AG04450 (cell line): ENCODE measurements at regions not wholly inside any gene's neighbourhood (a gene's known extent, or its start where the extent isn't known, plus 50 kb on each side); places are given as distances from the start of the nearest gene placed in this dataset.
A peak's percentile ranks its signal among the peaks of the same experiment; 100 is the strongest.

Source experiments
- CTCF ChIA-PET: fragments of 300-600, 350-600 bp; formaldehyde crosslinking; extraction: SDS; loops from one replicate; lab custom pipeline; 2022; ENCODE audit warnings: antibody characterized with exemption, inconsistent platforms; lab: Charles Lee
- POLR2A ChIA-PET: fragments of 350-600 bp; formaldehyde crosslinking; extraction: SDS; loops from one replicate; lab custom pipeline; 2021; ENCODE audit warnings: antibody characterized with exemption, inconsistent platforms; lab: Yijun Ruan, JAX
- DNase-seq: peaks from one replicate; pipeline ENCODE4 v3.0.0-alpha.2; 2011; ENCODE audit warnings: low read depth, low spot score
- H3K27ac ChIP-seq: one replicate; pipeline ENCODE4 v1.5.1; 2012; ENCODE audit warnings: low read depth, low read length, control low read depth
- H3K27me3 ChIP-seq: one replicate; pipeline ENCODE4 v1.6.0; 2012; ENCODE audit warnings: low read length; ENCODE audit not compliant: control insufficient read depth, insufficient read depth
- H3K4me3 ChIP-seq: 2 replicates; pipeline ENCODE4 v1.5.1; 2011; ENCODE audit warnings: mild to moderate bottlenecking, low read depth, low read length, control low read depth
- H3K9me3 ChIP-seq: 2 replicates; pipeline ENCODE4 v1.5.1; 2012; ENCODE audit warnings: low read length; ENCODE audit not compliant: control insufficient read depth, insufficient read depth
- TF ChIP-seq, protein P1 (sequence below): IDR thresholded peaks from 2 replicates; pipeline ENCODE4 v1.5.1; 2011; ENCODE audit warnings: low read depth, low read length, control low read depth, inconsistent platforms

DNA sequence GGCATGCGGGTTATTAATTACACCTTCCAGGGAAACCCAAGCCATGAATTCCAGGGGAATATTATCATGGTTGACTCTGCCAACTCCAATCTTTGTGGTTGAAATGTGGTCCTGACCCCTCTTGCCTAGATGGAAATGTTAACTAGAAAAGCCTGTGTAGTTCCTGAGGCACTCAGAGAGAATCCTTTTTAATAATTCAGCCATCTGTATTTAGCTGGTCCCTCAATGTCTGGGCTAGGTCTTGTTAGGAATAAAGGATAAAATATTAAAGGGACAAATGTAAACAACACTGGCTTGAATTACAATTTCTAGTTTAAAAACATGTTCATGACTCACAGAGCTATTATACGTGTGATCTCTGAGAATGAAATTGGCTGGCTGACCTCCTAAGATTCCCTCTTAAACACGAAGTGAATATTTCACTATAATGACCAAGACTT is 435.2 kb upstream of the SUCLG2 start:
- Histone ChIP-seq H3K4me3 (no peak overlapping the region), H3K9me3 (no peaks in the 10 kb centered on the region; the same call in 1 of the 2 replicates), H3K27ac (no peak overlapping the region), H3K27me3 (no peaks in the 10 kb centered on the region)
- POLR2A ChIA-PET, result no interaction called here
- TF ChIP-seq, protein P1, sequence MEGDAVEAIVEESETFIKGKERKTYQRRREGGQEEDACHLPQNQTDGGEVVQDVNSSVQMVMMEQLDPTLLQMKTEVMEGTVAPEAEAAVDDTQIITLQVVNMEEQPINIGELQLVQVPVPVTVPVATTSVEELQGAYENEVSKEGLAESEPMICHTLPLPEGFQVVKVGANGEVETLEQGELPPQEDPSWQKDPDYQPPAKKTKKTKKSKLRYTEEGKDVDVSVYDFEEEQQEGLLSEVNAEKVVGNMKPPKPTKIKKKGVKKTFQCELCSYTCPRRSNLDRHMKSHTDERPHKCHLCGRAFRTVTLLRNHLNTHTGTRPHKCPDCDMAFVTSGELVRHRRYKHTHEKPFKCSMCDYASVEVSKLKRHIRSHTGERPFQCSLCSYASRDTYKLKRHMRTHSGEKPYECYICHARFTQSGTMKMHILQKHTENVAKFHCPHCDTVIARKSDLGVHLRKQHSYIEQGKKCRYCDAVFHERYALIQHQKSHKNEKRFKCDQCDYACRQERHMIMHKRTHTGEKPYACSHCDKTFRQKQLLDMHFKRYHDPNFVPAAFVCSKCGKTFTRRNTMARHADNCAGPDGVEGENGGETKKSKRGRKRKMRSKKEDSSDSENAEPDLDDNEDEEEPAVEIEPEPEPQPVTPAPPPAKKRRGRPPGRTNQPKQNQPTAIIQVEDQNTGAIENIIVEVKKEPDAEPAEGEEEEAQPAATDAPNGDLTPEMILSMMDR, result no peak
- CTCF ChIA-PET, result no interaction called here
- peak; percentile 1 for DNase-seq

DNA sequence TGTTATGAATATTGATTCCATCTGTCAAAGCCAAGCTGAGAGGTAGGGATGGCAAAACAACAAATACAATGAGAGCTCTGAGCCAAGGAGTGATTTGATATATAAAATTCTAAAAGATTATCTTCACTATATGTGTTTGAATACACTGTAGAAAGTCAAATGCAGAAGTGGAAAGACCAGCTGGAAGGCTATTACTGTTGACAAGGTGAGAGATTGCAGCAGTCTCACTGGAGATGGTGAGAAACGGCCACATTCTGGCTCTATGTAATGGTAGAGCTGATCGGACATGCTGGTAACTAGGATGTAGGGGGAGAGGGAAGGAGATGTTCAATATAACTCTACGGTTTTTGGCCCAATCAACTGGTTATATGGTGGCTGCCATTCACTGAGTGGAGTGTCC is 434.2 kb upstream of the SUCLG2 start:
- H3K27me3 ChIP-seq, result no peaks in the 10 kb centered on the region
- H3K9me3 ChIP-seq, result no peaks in the 10 kb centered on the region; the same call in 1 of the 2 replicates
- no peak overlapping the region for H3K27ac ChIP-seq
- no peak overlapping the region for H3K4me3 ChIP-seq
- TF ChIP-seq, protein P1, result no peak
- ChIA-PET CTCF (no interaction called here), POLR2A (no interaction called here)
- no peak for DNase-seq

DNA sequence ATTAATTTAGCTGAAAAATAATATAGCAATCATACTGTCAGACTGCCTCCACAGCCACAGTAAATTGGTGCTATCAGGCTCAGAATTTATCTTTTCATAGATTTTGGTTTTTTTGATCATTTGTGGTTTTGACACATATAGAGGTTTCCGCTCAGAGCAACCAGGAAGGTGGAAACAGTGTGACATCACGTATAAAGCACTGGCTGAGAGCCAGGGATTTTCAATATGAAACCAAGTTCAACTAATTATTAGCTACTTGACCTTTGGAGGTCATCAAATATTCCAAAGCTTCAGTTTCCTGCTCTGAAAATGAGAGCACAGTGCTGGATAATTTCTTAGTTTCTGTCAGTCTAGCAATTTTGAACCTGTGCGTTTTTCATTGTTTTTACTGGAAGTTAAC is 433.8 kb upstream of the SUCLG2 start:
- POLR2A ChIA-PET, result no interaction called here
- CTCF ChIA-PET, result no interaction called here

DNA sequence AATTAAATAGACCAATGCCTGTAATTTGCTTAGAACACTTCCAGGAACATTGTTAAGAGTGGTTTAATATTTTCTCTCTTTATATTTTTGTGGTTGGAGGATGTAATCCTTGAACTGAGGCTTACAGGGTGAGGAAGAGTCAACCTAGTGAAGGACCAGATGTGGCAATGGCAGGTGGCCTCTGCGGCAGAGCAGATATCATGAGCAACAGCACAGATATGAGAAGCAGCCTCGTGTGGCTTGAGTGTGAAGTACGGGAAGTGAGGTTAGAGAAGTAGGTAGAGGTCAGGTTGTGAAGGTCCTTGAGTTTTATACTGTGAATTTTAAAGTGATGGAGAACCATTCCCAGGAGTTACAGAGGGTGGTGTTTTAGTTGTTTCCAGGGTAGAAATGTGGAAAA is 417.6 kb upstream of the SUCLG2 start:
- H3K9me3 ChIP-seq, result no peaks in the 10 kb centered on the region
- ChIA-PET POLR2A (no interaction called here), CTCF (no interaction called here)
- TF ChIP-seq, protein P1, result no peak
- DNase-seq, result no peak
- no peaks in the 10 kb centered on the region for H3K27me3 ChIP-seq
- no peak overlapping the region for H3K27ac ChIP-seq
- no peak overlapping the region for H3K4me3 ChIP-seq

More for the DNA sequence above, 433.8 kb upstream of the SUCLG2 start:
- TF ChIP-seq, protein P1, result no peak
- Histone ChIP-seq H3K27me3 (no peaks in the 10 kb centered on the region), H3K4me3 (no peak overlapping the region), H3K27ac (no peak overlapping the region), H3K9me3 (no peaks in the 10 kb centered on the region; the same call in 1 of the 2 replicates)
- no peak for DNase-seq

DNA sequence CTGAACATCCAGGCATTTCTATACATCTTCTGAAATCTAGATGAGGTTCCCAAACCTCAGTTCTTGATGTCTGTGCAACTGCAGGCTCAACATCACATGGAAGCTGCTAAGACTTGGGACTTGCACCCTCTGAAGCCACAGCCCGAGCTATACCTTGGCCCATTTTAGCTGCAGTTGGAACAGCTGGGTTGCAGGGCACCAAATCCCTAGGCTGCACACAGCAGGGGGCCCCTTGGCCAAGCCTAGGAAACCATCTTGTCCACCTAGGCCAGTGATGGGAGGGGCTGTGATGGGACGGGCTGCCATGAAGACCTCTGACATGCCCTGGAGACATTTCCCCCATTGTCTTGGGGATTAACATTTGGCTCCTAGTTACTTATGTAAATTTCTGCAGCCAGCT is 415.8 kb upstream of the SUCLG2 start:
- POLR2A ChIA-PET, result no interaction called here
- DNase-seq, result no peak
- TF ChIP-seq, protein P1, result no peak
- Histone ChIP-seq H3K4me3 (no peak overlapping the region), H3K27me3 (no peaks in the 10 kb centered on the region), H3K9me3 (no peaks in the 10 kb centered on the region), H3K27ac (no peak overlapping the region)
- CTCF ChIA-PET, result no interaction called here
